ENCODE measurements at regions not wholly inside any gene's neighbourhood (a gene's known extent, or its start where the extent isn't known, plus 50 kb on each side); places are given as distances from the start of the nearest gene placed in this dataset.

GRCh38 chr13:84082462-84082861, 200.2 kb upstream of the SLITRK1 start:
- TF ChIP-seq CTCF (IDR thresholded peaks at IDR 0.05): no peak
- DNase-seq (ENCODE audit: low spot score) (no peak), ATAC-seq (ENCODE audit: low FRiP score) (no peak)

- TF ChIP-seq CTCF (IDR thresholded peaks at IDR 0.05): no peak
- ATAC-seq (ENCODE audit: low FRiP score) (no peak), DNase-seq (ENCODE audit: low spot score) (no peak)
Measured at GRCh38 chr13:84080748-84081530, 198.7 kb upstream of the SLITRK1 start.

- TF ChIP-seq CTCF (IDR thresholded peaks at IDR 0.05): no peak
- ATAC-seq (ENCODE audit: low FRiP score) (no peak), DNase-seq (ENCODE audit: low spot score) (no peak)
Measured at GRCh38 chr13:84077271-84077670, 195.0 kb upstream of the SLITRK1 start.

- TF ChIP-seq CTCF (IDR thresholded peaks at IDR 0.05): no peak
- no peak for DNase-seq (ENCODE audit: low spot score)
- no peak for ATAC-seq (ENCODE audit: low FRiP score)
Measured at GRCh38 chr13:84076280-84076679, 194.0 kb upstream of the SLITRK1 start.

GRCh38 chr13:84050536-84050935, 168.3 kb upstream of the SLITRK1 start:
- no peak for TF ChIP-seq CTCF (IDR thresholded peaks at IDR 0.05)
- DNase-seq (ENCODE audit: low spot score) (no peak), ATAC-seq (ENCODE audit: low FRiP score) (no peak)

GRCh38 chr13:84049443-84050219, 167.4 kb upstream of the SLITRK1 start:
- DNase-seq (ENCODE audit: low spot score) (no peak), ATAC-seq (ENCODE audit: low FRiP score) (no peak)
- no peak for TF ChIP-seq CTCF (IDR thresholded peaks at IDR 0.05)

All from omental fat pad (tissue), 3 donors.